OCI-LY7 (cell line): ENCODE measurements at regions not wholly inside any gene's neighbourhood (a gene's known extent, or its start where the extent isn't known, plus 50 kb on each side); places are given as distances from the start of the nearest gene placed in this dataset.

Source experiments
- BruUV-seq: library from RNA; stranded (reverse); fragments of 400-500 nt; replicated peaks from 2 replicates; lab custom pipeline; 2021; lab: Mats Ljungman, UMichigan
- CTCF ChIA-PET: fragments of 300-600 bp; sonication (Branson Sonifier 250); formaldehyde crosslinking; loops from one replicate; lab custom pipeline; 2022; ENCODE audit warnings: antibody characterized with exemption; ENCODE audit not compliant: unreplicated experiment; lab: Charles Lee
- POLR2A ChIA-PET: fragments of 300-600 bp; sonication (Branson Sonifier 250); formaldehyde crosslinking; loops from one replicate; lab custom pipeline; 2022; ENCODE audit warnings: antibody characterized with exemption; lab: Charles Lee
- DNase-seq: peaks from one replicate; pipeline ENCODE4 v3.0.0-alpha.2; 2015; ENCODE audit warnings: low spot score
- H2AFZ ChIP-seq: fragments of 200-600 bp; sonication (generic), shearing (Covaris generic); 2 replicates; pipeline ENCODE4 v1.6.1; 2014; ENCODE audit warnings: mild to moderate bottlenecking, antibody characterized with exemption, low read length, moderate library complexity
- H3K27ac ChIP-seq: fragments of 200-600 bp; sonication (generic); 2 replicates; pipeline ENCODE4 v1.5.1; 2014; ENCODE audit warnings: mixed run types, low read depth, mild to moderate bottlenecking, moderate library complexity, low read length, inconsistent platforms; ENCODE audit not compliant: poor library complexity, severe bottlenecking
- H3K36me3 ChIP-seq: fragments of 200-600 bp; sonication (generic); 2 replicates; pipeline ENCODE4 v1.6.1; 2014; ENCODE audit warnings: mild to moderate bottlenecking, antibody characterized with exemption, low read length, moderate library complexity, mixed read lengths; ENCODE audit not compliant: insufficient read depth
- H3K4me1 ChIP-seq: fragments of 200-600 bp; sonication (generic); 2 replicates; pipeline ENCODE4 v1.5.1; 2014; ENCODE audit warnings: mild to moderate bottlenecking, low read length; ENCODE audit not compliant: insufficient read depth, poor library complexity, severe bottlenecking
- H3K4me2 ChIP-seq: fragments of 200-600 bp; sonication (generic); 2 replicates; pipeline ENCODE4 v1.6.1; 2014; ENCODE audit warnings: mild to moderate bottlenecking, low read length
- H3K4me3 ChIP-seq: fragments of 200-600 bp; sonication (generic); 2 replicates; pipeline ENCODE4 v1.5.1; 2014; ENCODE audit warnings: mild to moderate bottlenecking, low read depth, low read length; ENCODE audit not compliant: poor library complexity, severe bottlenecking
- H3K79me2 ChIP-seq: fragments of 200-600 bp; sonication (generic); 2 replicates; pipeline ENCODE4 v1.6.1; 2016; ENCODE audit warnings: low read depth, mild to moderate bottlenecking, low read length, moderate library complexity, mixed read lengths; ENCODE audit not compliant: insufficient read depth
- H3K9me2 ChIP-seq: fragments of 200-600 bp; sonication (generic); 2 replicates; pipeline ENCODE4 v1.6.1; 2016; ENCODE audit warnings: mild to moderate bottlenecking, low read length, mixed read lengths; ENCODE audit not compliant: insufficient read depth
- H3K9me3 ChIP-seq: fragments of 200-600 bp; sonication (generic); 2 replicates; pipeline ENCODE4 v1.6.1; 2014; ENCODE audit warnings: mild to moderate bottlenecking, mixed run types, low read length, mixed read lengths
- H4K20me1 ChIP-seq: fragments of 200-600 bp; sonication (generic); 2 replicates; pipeline ENCODE4 v1.6.1; 2014; ENCODE audit warnings: mild to moderate bottlenecking, antibody characterized with exemption, low read length, moderate library complexity, mixed read lengths; ENCODE audit not compliant: insufficient read depth
- EZH2phosphoT487 ChIP-seq: fragments of 200-600 bp; sonication (generic); IDR thresholded peaks from 2 replicates; pipeline ENCODE4 v1.6.1; 2018; ENCODE audit warnings: low read depth, borderline replicate concordance, mild to moderate bottlenecking, mixed run types, antibody characterized with exemption, low read length, moderate library complexity, mixed read lengths
- intact Hi-C: fragments of 100-400 bp; cut with micrococcal nuclease; formaldehyde crosslinking; loops from one replicate; pipeline ENCODE4 v1.10.0; 2022; ENCODE audit not compliant: unreplicated experiment
- TF ChIP-seq, protein P1 (sequence below): fragments of 200-600 bp; sonication (generic); conservative IDR thresholded peaks from 2 replicates; pipeline ENCODE4 v1.5.1; 2014; ENCODE audit warnings: mild to moderate bottlenecking, antibody characterized with exemption, low read length, moderate library complexity, mixed read lengths

GRCh38 chr18:70622622-70623419, 334.0 kb downstream of the SOCS6 start:
- no peaks in the 10 kb centered on the region for H3K36me3 ChIP-seq
- no peaks in the 10 kb centered on the region for H3K9me3 ChIP-seq
- ChIA-PET POLR2A (no interaction called here), CTCF (no interaction called here)
- no peaks in the 10 kb centered on the region for H3K9me2 ChIP-seq
- no peak for TF ChIP-seq EZH2phosphoT487
- TF ChIP-seq, protein P1, sequence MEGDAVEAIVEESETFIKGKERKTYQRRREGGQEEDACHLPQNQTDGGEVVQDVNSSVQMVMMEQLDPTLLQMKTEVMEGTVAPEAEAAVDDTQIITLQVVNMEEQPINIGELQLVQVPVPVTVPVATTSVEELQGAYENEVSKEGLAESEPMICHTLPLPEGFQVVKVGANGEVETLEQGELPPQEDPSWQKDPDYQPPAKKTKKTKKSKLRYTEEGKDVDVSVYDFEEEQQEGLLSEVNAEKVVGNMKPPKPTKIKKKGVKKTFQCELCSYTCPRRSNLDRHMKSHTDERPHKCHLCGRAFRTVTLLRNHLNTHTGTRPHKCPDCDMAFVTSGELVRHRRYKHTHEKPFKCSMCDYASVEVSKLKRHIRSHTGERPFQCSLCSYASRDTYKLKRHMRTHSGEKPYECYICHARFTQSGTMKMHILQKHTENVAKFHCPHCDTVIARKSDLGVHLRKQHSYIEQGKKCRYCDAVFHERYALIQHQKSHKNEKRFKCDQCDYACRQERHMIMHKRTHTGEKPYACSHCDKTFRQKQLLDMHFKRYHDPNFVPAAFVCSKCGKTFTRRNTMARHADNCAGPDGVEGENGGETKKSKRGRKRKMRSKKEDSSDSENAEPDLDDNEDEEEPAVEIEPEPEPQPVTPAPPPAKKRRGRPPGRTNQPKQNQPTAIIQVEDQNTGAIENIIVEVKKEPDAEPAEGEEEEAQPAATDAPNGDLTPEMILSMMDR, result no peak
- no peaks in the 10 kb centered on the region for H4K20me1 ChIP-seq
- intact Hi-C loops, result no loop called here
- no peak for DNase-seq
- H2AFZ ChIP-seq, result no peak overlapping the region
- no TSS peak for BruUV-seq
- no peak overlapping the region for H3K4me2 ChIP-seq
- H3K79me2 ChIP-seq, result no peaks in the 10 kb centered on the region
- H3K4me3 ChIP-seq, result no peak overlapping the region
- H3K4me1 ChIP-seq, result no peaks in the 10 kb centered on the region
- H3K27ac ChIP-seq, result no peak overlapping the region

- Histone ChIP-seq H3K27ac (no peak overlapping the region), H3K9me3 (no peaks in the 10 kb centered on the region), H3K9me2 (no peaks in the 10 kb centered on the region), H3K36me3 (no peaks in the 10 kb centered on the region), H3K4me1 (no peaks in the 10 kb centered on the region), H2AFZ (no peak overlapping the region), H3K4me2 (no peak overlapping the region), H4K20me1 (no peaks in the 10 kb centered on the region), H3K79me2 (no peaks in the 10 kb centered on the region), H3K4me3 (no peak overlapping the region)
- POLR2A ChIA-PET, result no interaction called here
- TF ChIP-seq, protein P1, result no peak
- TF ChIP-seq EZH2phosphoT487, result no peak
- intact Hi-C loops, result no loop called here
- no TSS peak for BruUV-seq
- no peak for DNase-seq
- CTCF ChIA-PET, result no interaction called here
Measured at GRCh38 chr18:70621710-70622109, 332.9 kb downstream of the SOCS6 start.

DNA sequence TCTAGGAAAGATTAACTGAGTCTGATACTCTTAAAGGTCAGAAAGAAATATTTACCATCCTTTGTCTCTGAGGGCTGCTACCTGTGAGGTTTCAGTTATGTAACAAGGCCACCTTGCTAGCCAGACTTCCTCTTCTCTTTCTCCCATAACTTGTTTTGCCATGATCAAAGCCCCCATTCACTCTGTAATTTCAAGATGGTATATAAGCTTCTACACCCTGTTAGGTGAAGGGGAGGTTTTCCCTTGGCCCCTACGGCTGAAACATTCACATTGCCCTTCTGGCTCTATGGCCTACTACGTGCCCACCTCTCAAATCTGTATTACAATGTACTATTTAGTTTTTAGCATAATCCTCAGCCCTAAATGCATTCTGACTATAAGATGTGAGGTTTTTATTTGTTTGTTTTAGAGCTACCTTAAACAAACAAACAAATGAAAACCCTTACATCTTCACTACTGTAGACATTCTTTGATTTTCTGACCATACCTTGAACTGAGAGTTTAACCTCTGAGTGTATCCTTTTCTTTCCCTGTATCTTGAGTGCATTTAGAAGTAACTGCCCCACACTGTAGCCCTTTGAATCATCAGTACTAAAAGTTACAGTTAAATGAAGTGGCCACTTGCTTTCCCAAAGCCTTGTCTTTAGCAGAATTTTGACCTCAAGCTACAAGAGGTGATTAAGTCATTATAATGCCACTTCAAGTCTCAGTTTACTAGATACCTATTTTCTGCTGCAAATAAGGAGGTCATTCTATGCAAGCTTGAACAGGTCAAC, 332.2 kb downstream of the SOCS6 start:
- Histone ChIP-seq H3K4me3 (no peak overlapping the region), H3K36me3 (no peaks in the 10 kb centered on the region), H3K27ac (no peak overlapping the region), H3K9me3 (no peaks in the 10 kb centered on the region), H4K20me1 (no peaks in the 10 kb centered on the region), H3K4me2 (no peak overlapping the region), H2AFZ (no peak overlapping the region), H3K9me2 (no peaks in the 10 kb centered on the region), H3K79me2 (no peaks in the 10 kb centered on the region), H3K4me1 (no peaks in the 10 kb centered on the region)
- CTCF ChIA-PET, result no interaction called here
- no TSS peak for BruUV-seq
- DNase-seq, result no peak
- intact Hi-C loops, result no loop called here
- POLR2A ChIA-PET, result no interaction called here
- TF ChIP-seq, protein P1, result no peak
- no peak for TF ChIP-seq EZH2phosphoT487
